ENCODE measurements at regions not wholly inside any gene's neighbourhood (a gene's known extent, or its start where the extent isn't known, plus 50 kb on each side); places are given as distances from the start of the nearest gene placed in this dataset.

GRCh38 chr19:28644169-28644775 lies 568.7 kb downstream of the UQCRFS1 start:
- no peak for DNase-seq (ENCODE audit: low read depth)
- TF ChIP-seq CTCF (IDR thresholded peaks at IDR 0.05; ENCODE audit: low read depth, low read length, missing control alignments) = no peak
- no peak overlapping the region for H3K4me3 ChIP-seq (ENCODE audit: low read depth, low read length)

- DNase-seq (ENCODE audit: low read depth) = no peak
- TF ChIP-seq CTCF (IDR thresholded peaks at IDR 0.05; ENCODE audit: low read depth, low read length, missing control alignments) = no peak
- H3K4me3 ChIP-seq (ENCODE audit: low read depth, low read length) = no peak overlapping the region
These were observed 569.9 kb downstream of the UQCRFS1 start for GRCh38 chr19:28642787-28643683.

GRCh38 chr19:28641395-28641794 lies 571.6 kb downstream of the UQCRFS1 start:
- DNase-seq (ENCODE audit: low read depth) = no peak
- no peak for TF ChIP-seq CTCF (IDR thresholded peaks at IDR 0.05; ENCODE audit: low read depth, low read length, missing control alignments)
- H3K4me3 ChIP-seq (ENCODE audit: low read depth, low read length) = no peak overlapping the region

GRCh38 chr19:28640506-28640905 lies 572.4 kb downstream of the UQCRFS1 start:
- no peak for TF ChIP-seq CTCF (IDR thresholded peaks at IDR 0.05; ENCODE audit: low read depth, low read length, missing control alignments)
- H3K4me3 ChIP-seq (ENCODE audit: low read depth, low read length) = no peak overlapping the region
- DNase-seq (ENCODE audit: low read depth) = no peak

- no peak for TF ChIP-seq CTCF (IDR thresholded peaks at IDR 0.05; ENCODE audit: low read depth, low read length, missing control alignments)
These were observed 574.5 kb downstream of the UQCRFS1 start for GRCh38 chr19:28638445-28638844.

GRCh38 chr19:28636706-28637105 lies 576.2 kb downstream of the UQCRFS1 start:
- DNase-seq (ENCODE audit: low read depth) = no peak
- no peak overlapping the region for H3K4me3 ChIP-seq (ENCODE audit: low read depth, low read length)
- TF ChIP-seq CTCF (IDR thresholded peaks at IDR 0.05; ENCODE audit: low read depth, low read length, missing control alignments) = no peak

More at GRCh38 chr19:28638445-28638844, 574.5 kb downstream of the UQCRFS1 start:
- no peak for DNase-seq (ENCODE audit: low read depth)
- no peak overlapping the region for H3K4me3 ChIP-seq (ENCODE audit: low read depth, low read length)
